ENCODE measurements at regions not wholly inside any gene's neighbourhood (a gene's known extent, or its start where the extent isn't known, plus 50 kb on each side); places are given as distances from the start of the nearest gene placed in this dataset.
"Not testable (repeated sequence)": the region's sequence is repeated elsewhere in the genome, so short reads cannot be mapped to it uniquely, and the experiment has no call there.

DNA sequence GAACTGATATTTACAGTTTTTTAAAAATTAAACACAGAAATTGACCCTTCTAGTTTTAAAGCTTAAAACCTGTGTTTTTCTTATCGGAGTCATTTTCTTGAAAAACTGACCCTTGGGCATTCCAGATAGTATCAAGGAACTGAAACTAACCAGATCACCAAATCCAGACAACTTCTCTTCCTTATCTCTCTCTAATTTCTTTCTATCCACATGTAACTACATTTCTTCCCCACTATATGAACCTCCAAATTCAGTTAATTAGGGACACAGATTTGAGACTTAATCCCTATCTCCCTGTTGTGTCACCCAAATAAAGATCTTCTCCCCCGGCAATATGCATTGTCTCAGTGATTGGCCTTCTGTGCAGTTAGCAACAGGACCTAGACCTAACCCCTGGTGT lies 1643.0 kb upstream of the CDH6 start:
- DNase-seq: no peak

DNA sequence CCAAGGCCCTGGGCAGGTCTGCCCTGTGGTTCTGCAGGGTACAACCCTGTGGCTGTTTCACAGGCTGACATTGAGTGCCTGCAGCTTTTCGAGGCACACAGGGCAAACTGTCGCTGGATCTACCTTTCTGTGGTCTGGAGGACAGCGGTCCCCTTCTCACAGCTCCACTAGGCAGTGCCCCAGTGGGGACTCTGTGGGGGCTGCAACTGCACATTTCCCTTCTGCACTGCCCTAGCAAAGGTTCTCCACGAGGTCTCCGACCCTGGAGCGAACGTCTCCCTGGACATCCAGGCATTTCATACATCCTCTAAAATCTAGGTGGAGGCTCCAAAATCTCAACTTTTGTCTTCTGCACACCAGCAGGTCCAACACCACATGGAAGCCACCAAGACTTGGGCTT lies 1645.2 kb upstream of the CDH6 start:
- no peak for DNase-seq

- DNase-seq: no peak
Measured at GRCh38 chr5:29547236-29547865, 1646.1 kb upstream of the CDH6 start.

GRCh38 chr5:29543501-29543900 lies 1650.0 kb upstream of the CDH6 start:
- DNase-seq: no peak

DNA sequence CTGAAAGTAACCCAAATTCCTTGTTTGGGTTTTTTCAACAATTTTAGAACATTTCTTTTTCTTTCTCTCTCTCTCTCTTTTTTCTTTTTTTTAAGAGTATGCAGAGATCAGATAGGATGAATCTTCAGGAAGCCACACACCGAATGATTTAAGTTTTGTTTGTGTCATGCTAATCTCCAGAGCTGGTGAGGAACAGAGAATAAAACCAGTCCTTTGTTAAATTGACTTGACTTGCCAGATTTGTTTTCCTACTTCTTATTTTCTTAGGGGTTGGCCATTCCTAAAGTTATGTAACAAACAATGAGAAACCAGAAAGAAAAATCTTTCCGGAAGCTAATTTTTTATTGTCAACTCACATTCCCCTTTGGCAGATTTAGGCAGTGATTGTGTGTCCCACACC lies 1669.3 kb upstream of the CDH6 start:
- no peak for DNase-seq

GRCh38 chr5:29518176-29518575 lies 1675.3 kb upstream of the CDH6 start:
- no peak for DNase-seq

GRCh38 chr5:29516224-29516623 lies 1677.3 kb upstream of the CDH6 start:
- no peak for DNase-seq

DNA sequence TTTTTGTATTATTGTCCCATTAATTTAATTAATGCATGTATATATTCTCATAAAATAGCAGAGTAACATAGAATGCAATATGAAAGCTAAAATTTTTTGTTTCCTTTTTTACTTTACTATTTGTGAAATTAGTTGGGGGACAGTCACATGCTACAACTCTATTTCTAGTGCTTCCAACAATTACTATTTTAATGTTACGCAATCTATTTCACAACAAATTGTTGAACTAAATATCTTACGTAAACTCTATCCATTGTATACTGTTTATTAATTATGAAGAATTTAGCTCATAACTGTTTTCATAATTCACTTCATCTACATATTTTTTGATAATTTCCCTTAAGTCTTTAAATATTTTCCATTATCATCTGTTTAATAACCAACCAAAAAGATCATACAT lies 1685.4 kb upstream of the CDH6 start:
- DNase-seq: no peak

- no peak for DNase-seq
Measured at GRCh38 chr5:29504411-29504810, 1689.1 kb upstream of the CDH6 start.

- DNase-seq: no peak
Measured at GRCh38 chr5:29498860-29499259, 1694.6 kb upstream of the CDH6 start.

DNA sequence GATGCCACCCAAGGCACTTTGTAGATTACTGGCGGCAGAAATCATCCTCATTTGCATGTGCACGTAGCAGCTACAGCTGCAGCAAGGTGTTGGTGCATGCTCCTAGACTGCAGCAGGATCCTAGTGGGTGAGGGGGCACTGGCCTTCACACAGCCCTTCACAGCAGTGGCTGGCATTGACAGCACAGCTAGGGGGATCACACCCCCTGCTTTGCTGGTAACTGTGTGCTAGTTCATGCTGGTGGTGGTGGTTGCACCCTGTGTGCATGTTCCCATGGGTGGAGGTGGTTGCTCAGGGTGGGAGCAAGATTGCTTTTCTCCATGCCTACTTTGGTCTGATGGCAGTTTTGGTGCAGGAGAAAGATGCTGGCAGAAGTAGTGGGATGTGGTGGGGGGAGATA lies 1695.1 kb upstream of the CDH6 start:
- no peak for DNase-seq

DNA sequence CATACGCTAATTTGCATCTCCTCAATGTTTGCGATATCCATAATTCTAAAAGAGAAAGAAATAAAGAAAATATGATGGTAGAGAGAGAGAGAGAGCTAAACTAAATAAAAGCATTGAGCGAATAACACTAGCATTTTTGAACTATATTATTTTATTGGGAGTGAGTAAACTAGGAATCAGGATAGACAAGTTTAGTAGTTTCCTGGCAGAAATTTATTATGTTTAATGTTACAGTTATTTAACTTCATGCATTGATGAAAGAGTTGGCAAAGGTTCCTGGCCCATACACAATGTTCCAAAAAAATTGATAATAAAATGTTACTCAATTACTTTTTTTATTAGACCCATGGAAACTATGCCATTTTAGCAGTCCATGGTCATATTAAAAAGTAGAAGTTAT lies 1708.2 kb upstream of the CDH6 start:
- no peak for DNase-seq

DNA sequence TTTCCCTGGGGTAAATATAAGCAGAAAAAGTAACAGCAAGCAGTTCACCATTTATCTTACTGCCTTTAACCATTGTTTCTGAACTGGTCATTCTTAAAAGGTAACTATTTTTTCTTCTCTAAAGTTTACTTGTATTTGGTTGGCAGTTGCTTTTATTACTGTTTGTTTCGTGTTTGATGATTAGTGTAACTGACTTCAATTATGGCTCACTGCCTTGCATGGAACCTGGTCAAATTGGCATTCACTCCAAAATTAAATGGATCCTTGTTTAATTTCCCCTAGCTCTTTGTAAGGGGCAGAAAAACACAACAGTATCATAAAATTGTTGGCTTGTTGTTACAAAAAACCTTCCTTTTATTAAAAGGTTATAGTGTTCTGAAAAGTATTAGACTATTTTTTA lies 1723.9 kb upstream of the CDH6 start:
- no peak for DNase-seq

DNA sequence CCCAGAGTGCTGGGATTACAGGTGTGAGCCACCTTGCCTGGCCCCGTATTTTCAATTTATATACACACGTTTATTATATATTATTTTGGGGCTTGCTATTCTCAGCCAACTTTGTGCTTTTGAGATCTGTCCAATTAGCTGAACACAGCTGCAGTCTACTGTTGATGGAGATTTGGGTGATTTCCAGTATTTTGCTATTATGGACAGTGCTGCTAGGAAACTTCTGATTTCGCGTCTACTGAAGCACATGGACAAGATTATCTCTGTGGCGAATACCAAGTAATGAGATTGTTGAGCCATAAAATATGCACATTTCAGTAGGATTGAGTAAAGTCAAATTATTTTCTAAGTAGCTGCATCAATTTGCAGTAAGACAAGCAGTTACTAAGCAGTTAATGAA lies 1731.2 kb upstream of the CDH6 start:
- DNase-seq: no peak

- DNase-seq: no peak
Measured at GRCh38 chr5:29460971-29461559, 1732.4 kb upstream of the CDH6 start.

- not testable (repeated sequence) for DNase-seq
Measured at GRCh38 chr5:29451004-29451403, 1742.5 kb upstream of the CDH6 start.

- DNase-seq: no peak
Measured at GRCh38 chr5:29414681-29415080, 1778.8 kb upstream of the CDH6 start.

DNA sequence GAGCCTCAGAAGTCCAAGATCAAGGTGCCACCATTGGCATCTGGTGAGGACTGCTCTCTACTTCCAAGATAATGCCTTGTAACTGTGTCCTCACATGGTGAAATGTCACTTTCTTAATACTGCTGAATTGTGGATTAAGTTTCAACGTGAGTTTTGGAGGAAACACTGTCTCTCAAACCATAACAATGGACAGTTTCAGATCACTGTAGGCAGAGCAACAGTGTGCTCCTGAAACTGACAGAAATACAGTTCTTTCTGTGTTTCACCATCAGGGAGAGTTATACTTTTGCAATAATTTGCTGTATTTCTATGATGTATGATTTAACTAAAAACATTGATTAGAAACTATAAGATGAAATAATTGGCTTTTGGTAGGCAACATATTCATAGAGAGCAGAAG lies 1780.5 kb upstream of the CDH6 start:
- DNase-seq: no peak

DNA sequence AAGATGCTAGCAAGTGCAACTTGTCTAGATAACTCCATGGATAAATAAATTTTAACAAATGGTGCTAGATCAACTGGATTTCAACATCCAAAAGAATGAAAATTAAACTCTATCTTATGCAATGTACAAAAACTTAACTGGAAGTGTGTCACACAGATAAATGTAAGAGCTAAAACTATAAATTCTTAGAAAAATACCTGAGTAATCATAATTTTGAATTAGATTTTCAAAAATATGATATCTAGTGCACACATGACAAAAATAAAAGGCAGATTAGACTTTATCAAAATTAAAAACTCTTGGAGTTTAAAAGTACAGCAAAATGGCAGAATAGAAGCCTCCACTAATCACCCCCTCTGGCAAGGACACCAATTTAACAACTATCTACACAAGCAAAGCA lies 1791.2 kb upstream of the CDH6 start:
- no peak for DNase-seq

GRCh38 chr5:29389993-29390392 lies 1803.5 kb upstream of the CDH6 start:
- DNase-seq: no peak

- no peak for DNase-seq
Measured at GRCh38 chr5:29387384-29387783, 1806.1 kb upstream of the CDH6 start.

DNA sequence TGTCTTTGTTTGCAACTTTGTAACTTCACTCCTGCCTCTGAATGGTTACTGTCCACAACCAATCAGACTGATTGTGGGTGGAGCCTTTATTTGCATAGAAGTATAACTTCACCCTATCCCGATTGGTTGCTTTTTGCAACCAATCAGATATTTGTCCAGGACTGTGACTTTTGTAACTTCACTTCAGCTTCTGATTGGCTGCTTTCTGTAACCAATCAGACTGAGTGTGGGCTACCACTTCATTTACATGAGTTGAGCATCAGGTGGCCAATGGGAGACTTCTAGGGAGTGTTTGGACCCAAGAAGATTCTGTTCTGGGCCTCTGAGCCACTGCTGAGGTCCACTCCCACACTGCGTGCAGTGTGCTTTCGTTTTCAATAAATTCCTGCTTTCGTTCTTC lies 1810.7 kb upstream of the CDH6 start:
- no peak for DNase-seq

DNA sequence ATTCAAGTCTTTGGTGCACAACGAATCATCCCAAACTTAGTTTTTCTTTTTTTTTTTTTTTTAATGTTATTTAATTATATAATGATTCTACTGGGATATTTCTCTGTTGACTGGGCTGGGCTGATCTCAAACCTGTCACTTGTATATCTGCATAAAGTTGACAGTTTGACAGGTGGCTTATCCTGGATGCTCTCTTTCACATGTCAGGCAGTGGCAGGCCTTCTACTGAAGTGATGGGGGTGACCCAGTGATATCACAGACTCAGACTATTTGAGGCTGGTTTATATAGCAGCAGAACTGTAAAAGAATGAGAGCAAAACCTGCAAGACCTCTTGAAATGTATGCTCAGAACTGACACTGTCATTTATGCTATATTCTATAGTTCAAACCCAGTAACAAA lies 1813.5 kb upstream of the CDH6 start:
- no peak for DNase-seq

DNA sequence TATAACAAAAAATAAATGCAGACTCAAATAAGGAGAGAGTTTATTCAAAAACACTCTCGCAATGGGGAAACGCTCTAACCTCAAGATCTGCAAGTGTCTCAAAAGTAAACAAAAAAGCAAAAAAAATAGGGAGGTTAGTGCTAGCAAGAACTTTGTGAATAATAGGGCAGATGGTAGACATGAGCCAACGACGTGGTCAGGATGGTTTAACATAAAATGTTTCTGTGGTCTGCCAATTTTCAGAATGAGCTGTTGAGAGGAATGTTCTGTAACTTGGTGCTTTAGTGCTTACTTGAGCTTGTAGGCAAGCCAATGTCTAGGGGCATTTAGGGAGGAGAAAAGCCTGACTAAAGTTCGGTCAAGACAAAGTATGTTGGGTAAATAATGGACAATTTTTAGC lies 1813.9 kb upstream of the CDH6 start:
- DNase-seq: no peak

GRCh38 chr5:29378104-29378503 lies 1815.4 kb upstream of the CDH6 start:
- no peak for DNase-seq

Measured in NCI-H1092 (cell line).